ENCODE measurements at regions not wholly inside any gene's neighbourhood (a gene's known extent, or its start where the extent isn't known, plus 50 kb on each side); places are given as distances from the start of the nearest gene placed in this dataset.

- TF ChIP-seq CTCF (optimal IDR thresholded peaks at IDR 0.05 in 1 of 3, IDR thresholded peaks at IDR 0.05 in 1 of 3, conservative IDR thresholded peaks at IDR 0.05 in 1 of 3; ENCODE audit: extremely low read depth in 1 of 3, insufficient read depth in 2 of 3, low read length in 3 of 3): no peak
- no peak for TF ChIP-seq EZH2 (IDR thresholded peaks at IDR 0.05; ENCODE audit: low read length)
Observed at GRCh38 chr9:109557481-109557880, 59.4 kb upstream of the PTPN3 start.
